ENCODE measurements at regions not wholly inside any gene's neighbourhood (a gene's known extent, or its start where the extent isn't known, plus 50 kb on each side); places are given as distances from the start of the nearest gene placed in this dataset.
"Not testable (repeated sequence)": the region's sequence is repeated elsewhere in the genome, so short reads cannot be mapped to it uniquely, and the experiment has no call there.

DNA sequence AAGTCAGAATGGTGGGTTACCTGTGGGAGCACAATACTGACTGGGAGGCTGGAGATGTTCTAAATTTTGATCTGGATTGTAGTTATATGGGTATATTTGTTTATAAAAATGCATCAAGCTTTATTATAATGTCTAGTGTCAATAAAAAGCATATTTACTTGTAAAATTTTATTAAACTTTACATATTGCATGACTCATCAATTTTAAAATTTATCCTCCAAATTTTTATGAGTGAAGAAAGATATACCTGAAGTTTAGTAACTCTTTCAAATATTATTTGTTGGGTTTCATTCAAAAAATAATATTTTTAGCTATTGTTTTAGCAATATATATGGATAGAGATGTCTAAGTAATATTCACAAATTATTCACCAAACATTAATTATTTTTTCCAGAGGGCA, 103.0 kb downstream of the ANXA5 start:
- Histone ChIP-seq H3K27ac (no peak overlapping the region), H3K9me3 (peaks cover 0 to 8% (median 0%) of the 10 kb centered on the region in 8 donors), H3K4me1 (no peaks in the 10 kb centered on the region), H3K27me3 (replicated peaks in 1 of 7) (no peaks in the 10 kb centered on the region), H3K4me3 (no peak overlapping the region), H3K36me3 (no peaks in the 10 kb centered on the region)
- no peak for DNase-seq
- intact Hi-C loops (cut with DNase I; ENCODE audit: low total_unique reads), result no loop called here
- TF ChIP-seq POLR2AphosphoS5 (IDR thresholded peaks at IDR 0.05) (no peak), POLR2A (IDR thresholded peaks at IDR 0.05) (no peak)
- TF ChIP-seq, protein P1, sequence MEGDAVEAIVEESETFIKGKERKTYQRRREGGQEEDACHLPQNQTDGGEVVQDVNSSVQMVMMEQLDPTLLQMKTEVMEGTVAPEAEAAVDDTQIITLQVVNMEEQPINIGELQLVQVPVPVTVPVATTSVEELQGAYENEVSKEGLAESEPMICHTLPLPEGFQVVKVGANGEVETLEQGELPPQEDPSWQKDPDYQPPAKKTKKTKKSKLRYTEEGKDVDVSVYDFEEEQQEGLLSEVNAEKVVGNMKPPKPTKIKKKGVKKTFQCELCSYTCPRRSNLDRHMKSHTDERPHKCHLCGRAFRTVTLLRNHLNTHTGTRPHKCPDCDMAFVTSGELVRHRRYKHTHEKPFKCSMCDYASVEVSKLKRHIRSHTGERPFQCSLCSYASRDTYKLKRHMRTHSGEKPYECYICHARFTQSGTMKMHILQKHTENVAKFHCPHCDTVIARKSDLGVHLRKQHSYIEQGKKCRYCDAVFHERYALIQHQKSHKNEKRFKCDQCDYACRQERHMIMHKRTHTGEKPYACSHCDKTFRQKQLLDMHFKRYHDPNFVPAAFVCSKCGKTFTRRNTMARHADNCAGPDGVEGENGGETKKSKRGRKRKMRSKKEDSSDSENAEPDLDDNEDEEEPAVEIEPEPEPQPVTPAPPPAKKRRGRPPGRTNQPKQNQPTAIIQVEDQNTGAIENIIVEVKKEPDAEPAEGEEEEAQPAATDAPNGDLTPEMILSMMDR (IDR thresholded peaks at IDR 0.05 in 8 of 11, conservative IDR thresholded peaks at IDR 0.05 in 3 of 11), result no peak

DNA sequence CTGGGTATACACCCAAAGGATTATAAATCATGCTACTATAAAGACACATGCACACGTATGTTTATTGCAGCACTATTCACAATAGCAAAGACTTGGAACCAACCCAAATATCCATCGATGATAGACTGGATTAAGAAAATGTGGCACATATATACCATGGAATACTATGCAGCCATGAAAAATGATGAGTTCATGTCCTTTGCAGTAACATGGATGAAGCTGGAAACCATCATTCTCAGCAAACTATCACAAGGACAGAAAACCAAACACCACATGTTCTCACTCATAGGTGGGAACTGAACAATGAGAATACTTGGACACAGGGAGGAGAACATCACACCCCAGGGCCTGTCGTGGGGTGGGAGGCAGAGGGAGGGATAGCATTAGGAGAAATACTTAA, 104.5 kb downstream of the ANXA5 start:
- WGBS, 5 donors, result 70 to 88% (median 76%) methylated on average over 3 of the region's 3 CpGs
- H3K27me3 ChIP-seq (replicated peaks in 1 of 7); H3K27ac ChIP-seq; H3K4me1 ChIP-seq; H3K9me3 ChIP-seq; H3K4me3 ChIP-seq; H3K36me3 ChIP-seq; DNase-seq; intact Hi-C loops (cut with DNase I; ENCODE audit: low total_unique reads): not testable (repeated sequence)

DNA sequence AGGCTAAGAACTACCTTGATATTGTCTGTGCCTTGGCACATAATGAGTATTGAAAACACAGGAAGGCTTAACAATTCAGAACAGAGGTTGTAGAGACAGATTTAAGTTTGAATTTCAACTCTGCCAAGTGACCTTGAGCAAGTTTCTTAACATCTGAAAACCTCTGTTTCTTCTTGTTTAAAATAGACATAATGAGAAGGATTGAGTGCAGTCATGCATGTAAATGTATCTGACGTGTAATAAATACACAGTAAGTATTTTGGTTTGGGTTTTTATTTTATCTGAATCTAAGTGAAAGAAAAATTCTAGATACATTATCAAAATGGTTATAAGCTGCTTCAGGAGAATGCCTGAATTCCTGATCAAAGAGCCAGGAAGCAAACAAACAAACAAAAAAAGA, 111.9 kb downstream of the ANXA5 start:
- 61 to 80% (median 67%) methylated on average over 1 of the region's 1 CpG for WGBS, 5 donors

GRCh38 chr4:121583396-121583795, 113.4 kb downstream of the ANXA5 start:
- 78 to 91% (median 85%) methylated on average over 3 of the region's 3 CpGs for WGBS, 5 donors

More for the DNA sequence above, 111.9 kb downstream of the ANXA5 start:
- Histone ChIP-seq H3K27ac (no peak overlapping the region), H3K9me3 (no peaks in the 10 kb centered on the region), H3K36me3 (no peaks in the 10 kb centered on the region), H3K4me3 (no peak overlapping the region), H3K27me3 (replicated peaks in 1 of 7) (peaks cover 0 to 6% (median 0%) of the 10 kb centered on the region in 7 donors), H3K4me1 (no peaks in the 10 kb centered on the region)
- intact Hi-C loops (cut with DNase I; ENCODE audit: low total_unique reads), result no loop called here
- no peak for DNase-seq
- no peak for TF ChIP-seq POLR2AphosphoS5 (IDR thresholded peaks at IDR 0.05)
- TF ChIP-seq, protein P1 (IDR thresholded peaks at IDR 0.05 in 8 of 11, conservative IDR thresholded peaks at IDR 0.05 in 3 of 11), result no peak
- no peak for TF ChIP-seq POLR2A (IDR thresholded peaks at IDR 0.05)

More at GRCh38 chr4:121583396-121583795, 113.4 kb downstream of the ANXA5 start:
- Histone ChIP-seq H3K27me3 (replicated peaks in 1 of 7) (peaks cover 0 to 6% (median 0%) of the 10 kb centered on the region in 7 donors), H3K4me3 (no peak overlapping the region), H3K27ac (no peak overlapping the region), H3K4me1 (no peaks in the 10 kb centered on the region), H3K9me3 (no peaks in the 10 kb centered on the region), H3K36me3 (no peaks in the 10 kb centered on the region)
- no peak for DNase-seq
- intact Hi-C loops (cut with DNase I; ENCODE audit: low total_unique reads), result no loop called here
- TF ChIP-seq, protein P1 (IDR thresholded peaks at IDR 0.05 in 8 of 11, conservative IDR thresholded peaks at IDR 0.05 in 3 of 11), result no peak
- TF ChIP-seq POLR2AphosphoS5 (IDR thresholded peaks at IDR 0.05) (no peak), POLR2A (IDR thresholded peaks at IDR 0.05) (no peak)
